Activated naive CD8-positive, alpha-beta T cell treated with anti-CD3 and anti-CD28 coated beads, Interleukin-2, amount 50 U/mL, for 24 hours (primary cell): ENCODE measurements at regions not wholly inside any gene's neighbourhood (a gene's known extent, or its start where the extent isn't known, plus 50 kb on each side); places are given as distances from the start of the nearest gene placed in this dataset.
"Not testable (repeated sequence)": the region's sequence is repeated elsewhere in the genome, so short reads cannot be mapped to it uniquely, and the experiment has no call there.

Experiments
- ATAC-seq: fragments of 150-1000 bp; cut with Tn5 transposase; one replicate; pipeline ENCODE4 v1.10.0; 2021
- DNase-seq: peaks from one replicate; pipeline ENCODE4 v3.0.0; 2021
- H3K27ac Mint-ChIP-seq: one replicate; pipeline ENCODE4 v1.8.0; 2021; ENCODE audit warnings: mild to moderate bottlenecking, mixed read lengths
- H3K27me3 Mint-ChIP-seq: one replicate; pipeline ENCODE4 v1.8.0; 2021; ENCODE audit warnings: mixed read lengths
- H3K36me3 Mint-ChIP-seq: one replicate; pipeline ENCODE4 v1.8.0; 2021; ENCODE audit warnings: low read depth, mixed read lengths
- H3K4me1 Mint-ChIP-seq: one replicate; pipeline ENCODE4 v1.8.0; 2021; ENCODE audit warnings: mixed read lengths
- H3K4me3 Mint-ChIP-seq: one replicate; pipeline ENCODE4 v1.8.0; 2021; ENCODE audit warnings: mild to moderate bottlenecking, moderate library complexity, mixed read lengths
- H3K9me3 Mint-ChIP-seq: one replicate; pipeline ENCODE4 v1.8.0; 2021; ENCODE audit warnings: mixed read lengths

- Mint-ChIP-seq H3K27me3 (no peaks in the 10 kb centered on the region), H3K36me3 (no peaks in the 10 kb centered on the region), H3K4me3 (no peak overlapping the region), H3K27ac (no peak overlapping the region), H3K4me1 (no peaks in the 10 kb centered on the region), H3K9me3 (no peaks in the 10 kb centered on the region)
- ATAC-seq, result no peak
- DNase-seq, result no peak
Observed at GRCh38 chr3:163504974-163505373, 1573.3 kb downstream of the SI start.

- H3K4me3 Mint-ChIP-seq, DNase-seq, H3K36me3 Mint-ChIP-seq, H3K4me1 Mint-ChIP-seq, H3K27me3 Mint-ChIP-seq, H3K27ac Mint-ChIP-seq, H3K9me3 Mint-ChIP-seq, ATAC-seq: not testable (repeated sequence)
Observed at GRCh38 chr3:163499736-163500219, 1578.5 kb downstream of the SI start.

- not testable (repeated sequence) for H3K27ac Mint-ChIP-seq, H3K4me1 Mint-ChIP-seq
Observed at GRCh38 chr3:163498842-163499735, 1579.2 kb downstream of the SI start.

DNA sequence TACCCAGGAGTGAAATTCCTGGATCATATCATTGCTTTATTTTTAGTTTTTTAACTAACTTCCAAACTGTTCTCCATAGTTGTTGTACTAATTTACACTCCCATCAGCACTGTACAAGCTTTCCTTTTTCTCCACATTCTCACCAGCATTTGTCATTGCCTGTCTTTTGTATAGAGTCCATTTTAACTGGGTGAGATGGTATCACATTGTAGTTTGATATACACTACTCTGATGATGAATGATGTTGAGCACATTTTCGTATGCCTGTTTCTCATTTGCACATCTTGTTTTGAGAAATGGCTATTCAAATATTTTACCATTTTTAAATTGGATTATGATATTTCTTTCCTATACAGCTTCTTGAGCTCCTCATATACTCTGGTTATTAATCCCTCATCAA is 1586.6 kb downstream of the SI start:
- Mint-ChIP-seq H3K4me1 (no peaks in the 10 kb centered on the region), H3K27ac (no peak overlapping the region), H3K36me3 (no peaks in the 10 kb centered on the region), H3K27me3 (no peaks in the 10 kb centered on the region), H3K4me3 (no peak overlapping the region), H3K9me3 (no peaks in the 10 kb centered on the region)
- DNase-seq (no peak), ATAC-seq (no peak)

More at GRCh38 chr3:163498842-163499735, 1579.2 kb downstream of the SI start:
- H3K36me3 Mint-ChIP-seq, ATAC-seq, H3K4me3 Mint-ChIP-seq, H3K27me3 Mint-ChIP-seq, H3K9me3 Mint-ChIP-seq, DNase-seq: not testable (repeated sequence)

DNA sequence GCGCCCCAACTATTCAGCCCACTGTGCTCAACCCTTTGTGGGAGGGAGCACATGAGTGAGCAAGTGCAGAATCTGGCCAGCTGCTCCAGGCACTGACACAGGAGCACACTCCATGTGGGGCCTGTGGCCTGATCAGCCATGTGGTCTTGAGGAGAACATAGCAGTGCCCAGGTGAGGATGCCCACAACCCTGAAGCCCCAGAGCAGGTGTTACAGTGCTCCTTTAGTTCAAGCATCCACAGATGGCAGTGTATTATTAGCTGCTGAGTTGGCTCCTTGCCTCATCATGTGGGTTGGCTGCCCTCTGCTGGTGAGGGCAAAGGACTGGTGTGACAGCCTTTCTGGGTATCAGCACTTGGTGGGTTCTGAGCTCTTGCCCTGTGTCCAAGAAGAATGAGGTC is 1588.2 kb downstream of the SI start:
- Mint-ChIP-seq H3K4me1 (no peaks in the 10 kb centered on the region), H3K36me3 (no peaks in the 10 kb centered on the region), H3K27me3 (no peaks in the 10 kb centered on the region), H3K9me3 (no peaks in the 10 kb centered on the region), H3K4me3 (no peak overlapping the region), H3K27ac (no peak overlapping the region)
- peak; percentile 20 for DNase-seq
- ATAC-seq, result no peak

- ATAC-seq, result no peak
- Mint-ChIP-seq H3K4me3 (no peak overlapping the region), H3K27ac (no peak overlapping the region), H3K27me3 (no peaks in the 10 kb centered on the region), H3K36me3 (no peaks in the 10 kb centered on the region), H3K4me1 (no peaks in the 10 kb centered on the region), H3K9me3 (peaks cover 7% of the 10 kb centered on the region)
- no peak for DNase-seq
Observed at GRCh38 chr3:163482695-163483094, 1595.6 kb downstream of the SI start.

GRCh38 chr3:163481738-163482137 is 1596.6 kb downstream of the SI start:
- peaks cover 7% of the 10 kb centered on the region for H3K9me3 Mint-ChIP-seq
- ATAC-seq (no peak), DNase-seq (no peak)
- no peaks in the 10 kb centered on the region for H3K4me1 Mint-ChIP-seq
- H3K4me3 Mint-ChIP-seq, result no peak overlapping the region
- no peaks in the 10 kb centered on the region for H3K36me3 Mint-ChIP-seq
- no peaks in the 10 kb centered on the region for H3K27me3 Mint-ChIP-seq
- H3K27ac Mint-ChIP-seq, result no peak overlapping the region

GRCh38 chr3:163476179-163476578 is 1602.1 kb downstream of the SI start:
- Mint-ChIP-seq H3K27me3 (no peaks in the 10 kb centered on the region), H3K9me3 (peaks cover 6% of the 10 kb centered on the region), H3K4me3 (no peak overlapping the region), H3K27ac (no peak overlapping the region), H3K36me3 (no peaks in the 10 kb centered on the region), H3K4me1 (no peaks in the 10 kb centered on the region)
- ATAC-seq, result no peak
- no peak for DNase-seq

GRCh38 chr3:163474766-163475165 is 1603.5 kb downstream of the SI start:
- no peak for ATAC-seq
- H3K36me3 Mint-ChIP-seq, result no peaks in the 10 kb centered on the region
- H3K4me3 Mint-ChIP-seq, result no peak overlapping the region
- no peak for DNase-seq
- peaks cover 6% of the 10 kb centered on the region for H3K9me3 Mint-ChIP-seq
- H3K4me1 Mint-ChIP-seq, result no peaks in the 10 kb centered on the region
- no peaks in the 10 kb centered on the region for H3K27me3 Mint-ChIP-seq
- no peak overlapping the region for H3K27ac Mint-ChIP-seq

DNA sequence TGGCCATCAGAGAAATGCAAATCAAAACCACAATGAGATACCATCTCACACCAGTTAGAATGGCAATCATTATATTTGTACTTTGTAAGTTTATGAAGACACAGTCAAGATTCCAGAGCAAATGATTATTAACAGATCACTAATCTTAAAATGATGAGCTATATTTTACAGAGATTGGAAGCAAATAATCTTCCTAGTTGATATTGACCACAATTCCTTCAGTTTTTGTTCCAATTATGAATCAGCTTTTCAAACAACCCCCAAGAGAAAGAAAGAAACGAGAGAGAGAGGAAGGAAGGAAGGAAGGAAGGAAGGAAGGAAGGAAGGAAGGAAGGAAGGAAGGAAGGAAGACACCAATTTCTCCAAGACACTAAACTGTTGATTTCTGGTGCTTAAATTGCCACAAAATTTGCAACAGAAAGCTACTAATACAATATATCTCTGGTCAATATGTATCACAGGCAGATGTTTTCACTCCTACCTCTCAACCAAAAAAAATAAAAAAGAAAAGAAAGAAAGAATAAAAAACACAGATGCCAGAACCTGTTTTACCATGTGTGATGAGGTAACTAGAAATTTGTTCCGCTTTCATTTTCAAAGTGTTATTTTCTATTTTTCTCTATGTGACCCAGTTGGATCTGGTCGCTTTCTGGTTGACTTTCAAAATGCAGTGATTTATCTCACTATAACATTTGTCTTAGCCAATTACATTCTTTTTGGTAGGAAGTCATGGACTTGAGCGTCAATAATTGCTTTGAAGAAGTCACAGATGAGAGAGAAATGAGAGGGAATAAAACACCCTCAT is 1609.6 kb downstream of the SI start:
- DNase-seq, result no peak
- no peak overlapping the region for H3K4me3 Mint-ChIP-seq

GRCh38 chr3:163462446-163462845 is 1615.8 kb downstream of the SI start:
- Mint-ChIP-seq H3K4me3 (no peak overlapping the region), H3K4me1 (no peaks in the 10 kb centered on the region), H3K27ac (no peak overlapping the region), H3K9me3 (peaks cover 12% of the 10 kb centered on the region), H3K27me3 (no peaks in the 10 kb centered on the region), H3K36me3 (no peaks in the 10 kb centered on the region)
- ATAC-seq, result no peak
- no peak for DNase-seq

More for the DNA sequence above, 1609.6 kb downstream of the SI start:
- Mint-ChIP-seq H3K9me3 (peaks cover 15% of the 10 kb centered on the region), H3K27me3 (no peaks in the 10 kb centered on the region), H3K36me3 (no peaks in the 10 kb centered on the region), H3K4me1 (no peaks in the 10 kb centered on the region), H3K27ac (no peak overlapping the region)
- ATAC-seq, result no peak

- peaks cover 9% of the 10 kb centered on the region for H3K9me3 Mint-ChIP-seq
- no peaks in the 10 kb centered on the region for H3K4me1 Mint-ChIP-seq
- no peak overlapping the region for H3K4me3 Mint-ChIP-seq
- no peaks in the 10 kb centered on the region for H3K27me3 Mint-ChIP-seq
- H3K27ac Mint-ChIP-seq, result no peak overlapping the region
- no peak for ATAC-seq
- no peak for DNase-seq
- H3K36me3 Mint-ChIP-seq, result no peaks in the 10 kb centered on the region
Observed at GRCh38 chr3:163450698-163451097, 1627.6 kb downstream of the SI start.

DNA sequence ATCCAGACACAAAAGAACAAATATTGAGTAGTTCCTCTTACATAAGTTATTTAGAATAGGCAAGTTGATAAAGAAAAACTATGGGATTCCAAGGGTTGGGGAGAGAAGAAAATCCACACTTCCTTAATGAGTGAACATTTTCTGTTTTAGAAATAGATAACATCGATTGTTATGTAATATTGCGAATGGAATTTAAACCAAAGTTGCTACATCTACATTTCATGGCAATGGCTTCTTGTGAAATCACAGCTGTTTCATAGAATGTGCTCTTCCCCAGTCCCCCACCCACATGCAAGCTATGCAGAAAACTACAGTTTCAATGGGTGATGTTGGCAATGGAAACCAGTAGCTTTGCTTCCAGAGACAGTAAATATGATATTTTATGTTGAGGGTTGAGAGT is 1639.5 kb downstream of the SI start:
- H3K36me3 Mint-ChIP-seq, result no peaks in the 10 kb centered on the region
- no peaks in the 10 kb centered on the region for H3K4me1 Mint-ChIP-seq
- ATAC-seq (no peak), DNase-seq (no peak)
- peaks cover 16% of the 10 kb centered on the region for H3K9me3 Mint-ChIP-seq
- no peak overlapping the region for H3K27ac Mint-ChIP-seq
- no peaks in the 10 kb centered on the region for H3K27me3 Mint-ChIP-seq
- H3K4me3 Mint-ChIP-seq, result no peak overlapping the region

- no peak for ATAC-seq
Observed at GRCh38 chr3:163422671-163423070, 1655.6 kb downstream of the SI start.

More at GRCh38 chr3:163422671-163423070, 1655.6 kb downstream of the SI start:
- H3K27me3 Mint-ChIP-seq, result no peaks in the 10 kb centered on the region
- H3K9me3 Mint-ChIP-seq, result peaks cover 7% of the 10 kb centered on the region
- H3K4me3 Mint-ChIP-seq, result no peak overlapping the region
- H3K4me1 Mint-ChIP-seq, result no peaks in the 10 kb centered on the region
- H3K27ac Mint-ChIP-seq, result no peak overlapping the region
- no peaks in the 10 kb centered on the region for H3K36me3 Mint-ChIP-seq
- no peak for DNase-seq
